T-helper 2 cell treated with Interferon-gamma antibody and Interleukin-4, amounts not matched to agents 5 μg/mL and 100 μg/mL, for 36 hours (primary cell): ENCODE measurements at regions not wholly inside any gene's neighbourhood (a gene's known extent, or its start where the extent isn't known, plus 50 kb on each side); places are given as distances from the start of the nearest gene placed in this dataset.
"Not testable (repeated sequence)": the region's sequence is repeated elsewhere in the genome, so short reads cannot be mapped to it uniquely, and the experiment has no call there.

ENCODE experiments used
- DNase-seq: peaks from one replicate; pipeline ENCODE4 v3.0.0; 2021; ENCODE audit warnings: low spot score
- H3K27ac Mint-ChIP-seq: one replicate; pipeline ENCODE4 v1.8.0; 2021; ENCODE audit warnings: mild to moderate bottlenecking, mixed read lengths
- H3K27me3 Mint-ChIP-seq: one replicate; pipeline ENCODE4 v1.8.0; 2021; ENCODE audit warnings: low read depth, mixed read lengths
- H3K36me3 Mint-ChIP-seq: one replicate; pipeline ENCODE4 v1.8.0; 2021; ENCODE audit warnings: low read depth, mixed read lengths
- H3K4me1 Mint-ChIP-seq: one replicate; pipeline ENCODE4 v1.8.0; 2021; ENCODE audit warnings: low read depth, mixed read lengths
- H3K4me3 Mint-ChIP-seq: one replicate; pipeline ENCODE4 v1.8.0; 2022; ENCODE audit warnings: mild to moderate bottlenecking, moderate library complexity, mixed read lengths
- H3K9me3 Mint-ChIP-seq: one replicate; pipeline ENCODE4 v1.8.0; 2021; ENCODE audit warnings: mixed read lengths

GRCh38 chr2:107132070-107132469, 246.1 kb upstream of the ST6GAL2 start:
- no peaks in the 10 kb centered on the region for H3K9me3 Mint-ChIP-seq
- H3K36me3 Mint-ChIP-seq = no peaks in the 10 kb centered on the region
- no peaks in the 10 kb centered on the region for H3K4me1 Mint-ChIP-seq
- DNase-seq = no peak
- no peaks in the 10 kb centered on the region for H3K27me3 Mint-ChIP-seq
- H3K27ac Mint-ChIP-seq = no peak overlapping the region
- no peak overlapping the region for H3K4me3 Mint-ChIP-seq

GRCh38 chr2:107132746-107133145, 246.8 kb upstream of the ST6GAL2 start:
- no peaks in the 10 kb centered on the region for H3K9me3 Mint-ChIP-seq
- H3K27me3 Mint-ChIP-seq = no peaks in the 10 kb centered on the region
- DNase-seq = no peak
- no peaks in the 10 kb centered on the region for H3K4me1 Mint-ChIP-seq
- no peaks in the 10 kb centered on the region for H3K36me3 Mint-ChIP-seq
- H3K4me3 Mint-ChIP-seq = no peak overlapping the region
- no peak overlapping the region for H3K27ac Mint-ChIP-seq

GRCh38 chr2:107133412-107133811, 247.4 kb upstream of the ST6GAL2 start:
- Mint-ChIP-seq H3K4me1 (no peaks in the 10 kb centered on the region), H3K4me3 (no peak overlapping the region), H3K27ac (no peak overlapping the region), H3K36me3 (no peaks in the 10 kb centered on the region), H3K9me3 (no peaks in the 10 kb centered on the region), H3K27me3 (no peaks in the 10 kb centered on the region)
- DNase-seq = no peak

GRCh38 chr2:107136733-107137132, 250.8 kb upstream of the ST6GAL2 start:
- Mint-ChIP-seq H3K27me3 (no peaks in the 10 kb centered on the region), H3K27ac (no peak overlapping the region), H3K4me3 (no peak overlapping the region), H3K4me1 (no peaks in the 10 kb centered on the region), H3K36me3 (no peaks in the 10 kb centered on the region), H3K9me3 (peaks cover 3% of the 10 kb centered on the region)
- DNase-seq = no peak

GRCh38 chr2:107137706-107138105, 251.7 kb upstream of the ST6GAL2 start:
- DNase-seq = no peak
- Mint-ChIP-seq H3K27ac (no peak overlapping the region), H3K36me3 (no peaks in the 10 kb centered on the region), H3K4me3 (no peak overlapping the region), H3K27me3 (no peaks in the 10 kb centered on the region), H3K9me3 (peaks cover 3% of the 10 kb centered on the region), H3K4me1 (no peaks in the 10 kb centered on the region)

- H3K27me3 Mint-ChIP-seq = no peaks in the 10 kb centered on the region
Measured at GRCh38 chr2:107146181-107146580, 260.2 kb upstream of the ST6GAL2 start.

GRCh38 chr2:107146645-107147044, 260.7 kb upstream of the ST6GAL2 start:
- not testable (repeated sequence) for H3K27me3 Mint-ChIP-seq, H3K4me1 Mint-ChIP-seq, H3K9me3 Mint-ChIP-seq, H3K4me3 Mint-ChIP-seq, H3K27ac Mint-ChIP-seq, DNase-seq, H3K36me3 Mint-ChIP-seq

More at GRCh38 chr2:107146181-107146580, 260.2 kb upstream of the ST6GAL2 start:
- Mint-ChIP-seq H3K4me1 (no peaks in the 10 kb centered on the region), H3K9me3 (peaks cover 7% of the 10 kb centered on the region), H3K36me3 (no peaks in the 10 kb centered on the region), H3K4me3 (no peak overlapping the region), H3K27ac (no peak overlapping the region)
- DNase-seq = no peak

GRCh38 chr2:107148055-107148454, 262.1 kb upstream of the ST6GAL2 start:
- DNase-seq = no peak
- peaks cover 7% of the 10 kb centered on the region for H3K9me3 Mint-ChIP-seq
- H3K27me3 Mint-ChIP-seq = no peaks in the 10 kb centered on the region
- H3K27ac Mint-ChIP-seq = no peak overlapping the region
- H3K4me1 Mint-ChIP-seq = no peaks in the 10 kb centered on the region
- H3K4me3 Mint-ChIP-seq = no peak overlapping the region
- no peaks in the 10 kb centered on the region for H3K36me3 Mint-ChIP-seq

GRCh38 chr2:107148496-107148895, 262.5 kb upstream of the ST6GAL2 start:
- H3K36me3 Mint-ChIP-seq = no peaks in the 10 kb centered on the region
- H3K27ac Mint-ChIP-seq = no peak overlapping the region
- no peak for DNase-seq
- peaks cover 7% of the 10 kb centered on the region for H3K9me3 Mint-ChIP-seq
- H3K4me1 Mint-ChIP-seq = no peaks in the 10 kb centered on the region
- no peak overlapping the region for H3K4me3 Mint-ChIP-seq
- H3K27me3 Mint-ChIP-seq = no peaks in the 10 kb centered on the region

GRCh38 chr2:107160640-107161239, 274.8 kb upstream of the ST6GAL2 start:
- H3K9me3 Mint-ChIP-seq = peaks cover 5% of the 10 kb centered on the region
- H3K27ac Mint-ChIP-seq = no peak overlapping the region
- H3K4me3 Mint-ChIP-seq = no peak overlapping the region

GRCh38 chr2:107168141-107168540, 282.2 kb upstream of the ST6GAL2 start:
- H3K36me3 Mint-ChIP-seq = no peaks in the 10 kb centered on the region
- no peak overlapping the region for H3K4me3 Mint-ChIP-seq
- H3K27me3 Mint-ChIP-seq = no peaks in the 10 kb centered on the region
- H3K27ac Mint-ChIP-seq = no peak overlapping the region
- no peak for DNase-seq
- no peaks in the 10 kb centered on the region for H3K9me3 Mint-ChIP-seq
- H3K4me1 Mint-ChIP-seq = no peaks in the 10 kb centered on the region

More at GRCh38 chr2:107160640-107161239, 274.8 kb upstream of the ST6GAL2 start:
- H3K27me3 Mint-ChIP-seq = no peaks in the 10 kb centered on the region
- DNase-seq = no peak
- H3K4me1 Mint-ChIP-seq = no peaks in the 10 kb centered on the region
- H3K36me3 Mint-ChIP-seq = no peaks in the 10 kb centered on the region

GRCh38 chr2:107174171-107174570, 288.2 kb upstream of the ST6GAL2 start:
- no peaks in the 10 kb centered on the region for H3K36me3 Mint-ChIP-seq
- no peaks in the 10 kb centered on the region for H3K27me3 Mint-ChIP-seq
- no peak overlapping the region for H3K4me3 Mint-ChIP-seq
- no peak for DNase-seq
- no peaks in the 10 kb centered on the region for H3K9me3 Mint-ChIP-seq
- no peak overlapping the region for H3K27ac Mint-ChIP-seq
- no peaks in the 10 kb centered on the region for H3K4me1 Mint-ChIP-seq

GRCh38 chr2:107182981-107183380, 297.0 kb upstream of the ST6GAL2 start:
- no peaks in the 10 kb centered on the region for H3K36me3 Mint-ChIP-seq
- no peak overlapping the region for H3K4me3 Mint-ChIP-seq
- no peaks in the 10 kb centered on the region for H3K4me1 Mint-ChIP-seq
- H3K9me3 Mint-ChIP-seq = peaks cover 3% of the 10 kb centered on the region
- DNase-seq = no peak
- no peak overlapping the region for H3K27ac Mint-ChIP-seq
- H3K27me3 Mint-ChIP-seq = no peaks in the 10 kb centered on the region

GRCh38 chr2:107187870-107188269, 301.9 kb upstream of the ST6GAL2 start:
- Mint-ChIP-seq H3K4me1 (no peaks in the 10 kb centered on the region), H3K9me3 (peaks cover 13% of the 10 kb centered on the region), H3K4me3 (no peak overlapping the region), H3K36me3 (no peaks in the 10 kb centered on the region), H3K27me3 (no peaks in the 10 kb centered on the region), H3K27ac (no peak overlapping the region)
- no peak for DNase-seq

GRCh38 chr2:107195631-107196030, 309.7 kb upstream of the ST6GAL2 start:
- Mint-ChIP-seq H3K4me3 (no peak overlapping the region), H3K27ac (no peak overlapping the region), H3K27me3 (no peaks in the 10 kb centered on the region), H3K36me3 (no peaks in the 10 kb centered on the region), H3K4me1 (no peaks in the 10 kb centered on the region), H3K9me3 (no peaks in the 10 kb centered on the region)
- no peak for DNase-seq
